ENCODE measurements at regions not wholly inside any gene's neighbourhood (a gene's known extent, or its start where the extent isn't known, plus 50 kb on each side); places are given as distances from the start of the nearest gene placed in this dataset.

- DNase-seq (ENCODE audit: low read depth) = no peak
Observed at GRCh38 chr17:45720386-45720785, 63.7 kb upstream of the CRHR1 start.

GRCh38 chr17:45722161-45722560, 62.0 kb upstream of the CRHR1 start:
- no peak for DNase-seq (ENCODE audit: low read depth)

- DNase-seq (ENCODE audit: low read depth) = no peak
Observed at GRCh38 chr17:45729294-45729907, 54.7 kb upstream of the CRHR1 start.

GRCh38 chr17:45730192-45730591, 53.9 kb upstream of the CRHR1 start:
- no peak for DNase-seq (ENCODE audit: low read depth)

GRCh38 chr17:45731459-45731858, 52.7 kb upstream of the CRHR1 start:
- DNase-seq (ENCODE audit: low read depth) = no peak

GRCh38 chr17:45732926-45733505, 51.1 kb upstream of the CRHR1 start:
- DNase-seq (ENCODE audit: low read depth) = no peak

- no peak for DNase-seq (ENCODE audit: low read depth)
Observed at GRCh38 chr17:45733781-45734180, 50.3 kb upstream of the CRHR1 start.
